Glutamatergic neuron (in vitro differentiated cells): ENCODE measurements at regions not wholly inside any gene's neighbourhood (a gene's known extent, or its start where the extent isn't known, plus 50 kb on each side); places are given as distances from the start of the nearest gene placed in this dataset.
"Not testable (repeated sequence)": the region's sequence is repeated elsewhere in the genome, so short reads cannot be mapped to it uniquely, and the experiment has no call there.

ENCODE experiments used
- DNase-seq: peaks from one replicate; pipeline ENCODE4 v3.0.0; 2022
- H3K27ac Mint-ChIP-seq: one replicate; pipeline ENCODE4 v1.8.0; 2020; ENCODE audit warnings: mild to moderate bottlenecking, mixed read lengths, inconsistent platforms; ENCODE audit not compliant: unreplicated experiment
- H3K27me3 Mint-ChIP-seq: one replicate; pipeline ENCODE4 v1.8.0; 2020; ENCODE audit warnings: mild to moderate bottlenecking, moderate library complexity, mixed read lengths, inconsistent platforms; ENCODE audit not compliant: unreplicated experiment
- H3K36me3 Mint-ChIP-seq: one replicate; pipeline ENCODE4 v1.8.0; 2020; ENCODE audit warnings: mild to moderate bottlenecking, mixed read lengths, inconsistent platforms; ENCODE audit not compliant: unreplicated experiment
- H3K4me1 Mint-ChIP-seq: one replicate; pipeline ENCODE4 v1.8.0; 2020; ENCODE audit warnings: mild to moderate bottlenecking, low read depth, mixed read lengths, inconsistent platforms; ENCODE audit not compliant: unreplicated experiment
- H3K4me3 Mint-ChIP-seq: one replicate; pipeline ENCODE4 v1.8.0; 2020; ENCODE audit warnings: mild to moderate bottlenecking, mixed read lengths, inconsistent platforms; ENCODE audit not compliant: unreplicated experiment
- H3K9me3 Mint-ChIP-seq: one replicate; pipeline ENCODE4 v1.8.0; 2020; ENCODE audit warnings: mild to moderate bottlenecking, moderate library complexity, mixed read lengths, inconsistent platforms; ENCODE audit not compliant: unreplicated experiment
- TF ChIP-seq, protein P1 (sequence below): fragments of 200-600 bp; sonication (generic); IDR thresholded peaks from one replicate; pipeline ENCODE4 v1.5.0; 2021; ENCODE audit not compliant: partially characterized antibody, unreplicated experiment

DNA sequence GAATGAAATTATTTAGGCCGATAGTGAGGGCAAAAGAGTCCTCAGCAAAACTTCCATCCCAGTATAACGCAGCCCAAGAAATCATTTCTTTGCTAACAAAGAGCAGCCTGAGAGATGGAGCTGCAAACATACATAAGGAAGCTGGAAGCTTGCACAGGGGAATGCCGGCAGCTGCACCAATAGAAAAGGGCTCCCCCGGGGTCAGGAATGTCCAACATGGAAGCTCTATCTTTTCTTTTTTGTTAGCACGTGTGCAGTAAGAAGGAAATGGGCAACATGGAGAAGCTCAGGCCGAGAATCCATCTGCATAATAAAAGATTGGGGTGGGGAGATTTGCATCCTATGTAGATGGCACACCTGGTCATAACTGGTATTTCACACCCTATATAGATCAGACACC, 1363.5 kb upstream of the PCDH20 start:
- H3K36me3 Mint-ChIP-seq, result no peaks in the 10 kb centered on the region
- no peak overlapping the region for H3K4me3 Mint-ChIP-seq
- DNase-seq, result peak; percentile 27
- H3K27ac Mint-ChIP-seq, result no peak overlapping the region
- H3K4me1 Mint-ChIP-seq, result peaks cover 6% of the 10 kb centered on the region
- no peaks in the 10 kb centered on the region for H3K27me3 Mint-ChIP-seq
- H3K9me3 Mint-ChIP-seq, result no peaks in the 10 kb centered on the region
- TF ChIP-seq, protein P1, sequence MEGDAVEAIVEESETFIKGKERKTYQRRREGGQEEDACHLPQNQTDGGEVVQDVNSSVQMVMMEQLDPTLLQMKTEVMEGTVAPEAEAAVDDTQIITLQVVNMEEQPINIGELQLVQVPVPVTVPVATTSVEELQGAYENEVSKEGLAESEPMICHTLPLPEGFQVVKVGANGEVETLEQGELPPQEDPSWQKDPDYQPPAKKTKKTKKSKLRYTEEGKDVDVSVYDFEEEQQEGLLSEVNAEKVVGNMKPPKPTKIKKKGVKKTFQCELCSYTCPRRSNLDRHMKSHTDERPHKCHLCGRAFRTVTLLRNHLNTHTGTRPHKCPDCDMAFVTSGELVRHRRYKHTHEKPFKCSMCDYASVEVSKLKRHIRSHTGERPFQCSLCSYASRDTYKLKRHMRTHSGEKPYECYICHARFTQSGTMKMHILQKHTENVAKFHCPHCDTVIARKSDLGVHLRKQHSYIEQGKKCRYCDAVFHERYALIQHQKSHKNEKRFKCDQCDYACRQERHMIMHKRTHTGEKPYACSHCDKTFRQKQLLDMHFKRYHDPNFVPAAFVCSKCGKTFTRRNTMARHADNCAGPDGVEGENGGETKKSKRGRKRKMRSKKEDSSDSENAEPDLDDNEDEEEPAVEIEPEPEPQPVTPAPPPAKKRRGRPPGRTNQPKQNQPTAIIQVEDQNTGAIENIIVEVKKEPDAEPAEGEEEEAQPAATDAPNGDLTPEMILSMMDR, result no peak

- TF ChIP-seq, protein P1, result no peak
- H3K4me1 Mint-ChIP-seq, result peaks cover 1% of the 10 kb centered on the region
- H3K27ac Mint-ChIP-seq, result no peak overlapping the region
- peak; percentile 14 for DNase-seq
- no peaks in the 10 kb centered on the region for H3K27me3 Mint-ChIP-seq
- no peak overlapping the region for H3K4me3 Mint-ChIP-seq
- no peaks in the 10 kb centered on the region for H3K36me3 Mint-ChIP-seq
- H3K9me3 Mint-ChIP-seq, result no peaks in the 10 kb centered on the region
Measured at GRCh38 chr13:62767473-62767872, 1351.8 kb upstream of the PCDH20 start.

DNA sequence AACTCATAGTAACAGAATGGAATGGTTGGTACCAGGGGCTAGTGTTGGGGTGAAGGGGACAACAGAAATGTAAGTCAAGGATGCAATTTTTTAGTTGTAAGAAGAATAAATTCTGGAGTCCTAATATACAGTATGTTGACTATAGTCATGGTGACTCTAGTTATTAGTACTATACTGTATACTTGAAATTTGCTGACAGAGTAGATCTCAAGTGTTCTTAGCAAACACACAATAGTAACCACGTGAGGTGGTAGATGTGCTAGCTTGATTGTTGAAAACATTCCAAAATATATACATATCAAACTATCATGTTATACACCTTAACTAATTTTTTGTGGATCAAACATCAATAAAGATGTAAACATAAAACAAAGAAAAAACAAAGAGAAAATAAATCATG, 1345.1 kb upstream of the PCDH20 start:
- Mint-ChIP-seq H3K27ac (no peak overlapping the region), H3K4me3 (no peak overlapping the region), H3K4me1 (no peaks in the 10 kb centered on the region), H3K36me3 (no peaks in the 10 kb centered on the region), H3K27me3 (no peaks in the 10 kb centered on the region), H3K9me3 (no peaks in the 10 kb centered on the region)
- DNase-seq, result no peak
- TF ChIP-seq, protein P1, result no peak

DNA sequence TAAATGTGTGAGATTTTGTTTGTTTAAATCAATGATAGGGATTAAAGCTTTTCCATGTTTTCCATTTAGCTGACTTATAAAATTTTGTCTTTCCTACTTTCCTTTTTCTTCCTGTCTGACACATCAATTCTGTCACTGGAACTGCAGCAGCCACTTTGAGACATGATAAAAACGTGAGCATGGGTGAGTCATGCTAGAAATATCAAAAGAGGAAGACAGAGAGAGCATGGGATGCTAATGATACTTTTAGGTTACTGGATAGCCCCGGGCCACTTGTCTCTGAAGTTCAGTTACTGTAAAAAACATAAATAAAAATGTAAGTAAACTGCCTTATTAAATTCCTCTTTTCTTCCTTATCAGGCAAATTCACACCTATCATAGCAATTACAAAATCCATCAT, 1332.0 kb upstream of the PCDH20 start:
- H3K4me1 Mint-ChIP-seq, result peaks cover 26% of the 10 kb centered on the region
- no peak overlapping the region for H3K27ac Mint-ChIP-seq
- no peaks in the 10 kb centered on the region for H3K9me3 Mint-ChIP-seq
- H3K36me3 Mint-ChIP-seq, result no peaks in the 10 kb centered on the region
- no peak for DNase-seq
- H3K27me3 Mint-ChIP-seq, result peaks cover 2% of the 10 kb centered on the region
- no peak overlapping the region for H3K4me3 Mint-ChIP-seq
- TF ChIP-seq, protein P1, result no peak

DNA sequence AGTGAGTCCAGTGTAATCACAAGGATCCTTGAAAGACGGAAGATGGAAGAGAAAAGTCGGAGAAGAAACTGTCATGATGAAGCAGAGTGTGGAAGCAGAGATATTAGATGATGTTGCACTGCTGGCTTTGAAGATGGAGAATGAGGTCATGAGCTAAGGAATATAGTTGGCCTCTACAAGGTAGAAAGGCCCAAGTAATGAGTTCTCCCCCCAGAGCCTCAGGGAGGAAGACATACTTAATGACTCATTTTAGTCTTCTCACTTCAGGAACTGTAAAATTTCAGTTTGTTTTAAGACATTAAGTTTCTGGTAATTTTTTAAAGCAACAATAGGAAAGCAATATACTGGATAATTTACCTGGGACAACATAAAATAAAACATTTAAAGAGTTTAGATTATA, 1331.5 kb upstream of the PCDH20 start:
- H3K9me3 Mint-ChIP-seq, result no peaks in the 10 kb centered on the region
- H3K4me3 Mint-ChIP-seq, result no peak overlapping the region
- H3K36me3 Mint-ChIP-seq, result no peaks in the 10 kb centered on the region
- H3K27me3 Mint-ChIP-seq, result peaks cover 2% of the 10 kb centered on the region
- DNase-seq, result no peak
- TF ChIP-seq, protein P1, result no peak
- H3K27ac Mint-ChIP-seq, result peak overlapping the region; percentile 3
- peaks cover 26% of the 10 kb centered on the region for H3K4me1 Mint-ChIP-seq

GRCh38 chr13:62729746-62730145, 1314.1 kb upstream of the PCDH20 start:
- not testable (repeated sequence) for H3K27ac Mint-ChIP-seq, H3K27me3 Mint-ChIP-seq, H3K4me1 Mint-ChIP-seq, H3K9me3 Mint-ChIP-seq, H3K4me3 Mint-ChIP-seq
- DNase-seq, result peak; percentile 10
- peaks cover 10% of the 10 kb centered on the region for H3K36me3 Mint-ChIP-seq
